Stimulated activated naive B cell treated with anti-CD40 and anti-IgM and Interleukin-4, amounts not matched to agents 10 μg/mL and 1 μg/mL and 100 μg/mL, for 72 hours (primary cell): ENCODE measurements at regions not wholly inside any gene's neighbourhood (a gene's known extent, or its start where the extent isn't known, plus 50 kb on each side); places are given as distances from the start of the nearest gene placed in this dataset.
"Not testable (repeated sequence)": the region's sequence is repeated elsewhere in the genome, so short reads cannot be mapped to it uniquely, and the experiment has no call there.

Experiments
- ATAC-seq, 2 donors: fragments of 150-1000 bp; cut with Tn5 transposase; replicated peaks; 2 replicates each; pipeline ENCODE4 v1.10.0; 2021; ENCODE audit warnings: moderate library complexity in 1 of 2
- DNase-seq: peaks from one replicate; pipeline ENCODE4 v3.0.0; 2021
- H3K27ac Mint-ChIP-seq: one replicate; pipeline ENCODE4 v1.8.0; 2022; ENCODE audit warnings: mild to moderate bottlenecking, mixed read lengths
- H3K27me3 Mint-ChIP-seq, 2 donors: one replicate each; pipeline ENCODE4 v1.8.0; 2022; ENCODE audit warnings: mixed read lengths in 2 of 2
- H3K36me3 Mint-ChIP-seq, 2 donors: one replicate each; pipeline ENCODE4 v1.8.0; 2022; ENCODE audit warnings: mixed read lengths in 2 of 2, mild to moderate bottlenecking in 1 of 2
- H3K4me1 Mint-ChIP-seq, 2 donors: one replicate each; pipeline ENCODE4 v1.8.0; 2022; ENCODE audit warnings: mixed read lengths in 2 of 2, mild to moderate bottlenecking in 1 of 2
- H3K4me3 Mint-ChIP-seq, 2 donors: one replicate each; pipeline ENCODE4 v1.8.0; 2022; ENCODE audit warnings: mild to moderate bottlenecking in 2 of 2, mixed read lengths in 2 of 2, moderate library complexity in 1 of 2
- H3K9me3 Mint-ChIP-seq, 2 donors: one replicate each; pipeline ENCODE4 v1.8.0; 2022; ENCODE audit warnings: mixed read lengths in 2 of 2, mild to moderate bottlenecking in 1 of 2

DNA sequence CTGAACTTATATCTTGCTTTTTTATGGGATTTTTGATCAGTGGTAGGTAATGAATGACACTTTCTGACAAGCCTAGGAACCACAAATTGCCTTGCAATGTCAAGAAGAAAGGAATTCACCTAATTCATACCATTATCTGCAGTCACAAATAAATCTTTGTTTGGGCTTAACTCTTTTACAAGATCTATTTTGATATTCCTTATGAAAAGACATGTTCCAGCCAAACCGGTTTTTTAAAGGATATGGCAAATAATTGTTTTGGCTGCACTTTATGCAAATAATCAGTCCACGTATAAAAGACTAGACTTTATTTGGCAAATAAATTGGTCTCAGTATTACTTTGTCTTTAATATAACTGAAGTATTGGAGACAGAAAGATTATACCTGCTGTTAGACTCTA is 771.7 kb upstream of the ADGRB3 start:
- no peaks in the 10 kb centered on the region for H3K36me3 Mint-ChIP-seq
- H3K9me3 Mint-ChIP-seq = no peaks in the 10 kb centered on the region
- no peak overlapping the region for H3K27ac Mint-ChIP-seq
- DNase-seq (no peak), ATAC-seq (no peak)
- no peaks in the 10 kb centered on the region for H3K27me3 Mint-ChIP-seq
- H3K4me3 Mint-ChIP-seq = no peak overlapping the region
- no peaks in the 10 kb centered on the region for H3K4me1 Mint-ChIP-seq

- Mint-ChIP-seq H3K27me3 (no peaks in the 10 kb centered on the region), H3K4me3 (no peak overlapping the region), H3K4me1 (no peaks in the 10 kb centered on the region), H3K9me3 (peaks cover 7 to 11% of the 10 kb centered on the region in 2 donors), H3K36me3 (no peaks in the 10 kb centered on the region), H3K27ac (no peak overlapping the region)
- DNase-seq (no peak), ATAC-seq (no peak)
These were observed 781.0 kb upstream of the ADGRB3 start for GRCh38 chr6:67854098-67854497.

- DNase-seq (no peak), ATAC-seq (no peak)
- Mint-ChIP-seq H3K36me3 (no peaks in the 10 kb centered on the region), H3K4me1 (no peaks in the 10 kb centered on the region), H3K4me3 (no peak overlapping the region), H3K27me3 (no peaks in the 10 kb centered on the region), H3K9me3 (peaks cover 7 to 17% of the 10 kb centered on the region in 2 donors), H3K27ac (no peak overlapping the region)
These were observed 795.3 kb upstream of the ADGRB3 start for GRCh38 chr6:67839818-67840217.

- peaks cover 3 to 6% of the 10 kb centered on the region in 2 donors for H3K9me3 Mint-ChIP-seq
- no peak overlapping the region for H3K27ac Mint-ChIP-seq
- no peaks in the 10 kb centered on the region for H3K4me1 Mint-ChIP-seq
- ATAC-seq = no peak
- no peak for DNase-seq
- no peaks in the 10 kb centered on the region for H3K36me3 Mint-ChIP-seq
- H3K27me3 Mint-ChIP-seq = no peaks in the 10 kb centered on the region
- H3K4me3 Mint-ChIP-seq = no peak overlapping the region
These were observed 809.7 kb upstream of the ADGRB3 start for GRCh38 chr6:67825201-67825895.

GRCh38 chr6:67818322-67818721 is 816.8 kb upstream of the ADGRB3 start:
- H3K27ac Mint-ChIP-seq = no peak overlapping the region
- H3K36me3 Mint-ChIP-seq = no peaks in the 10 kb centered on the region
- H3K4me3 Mint-ChIP-seq = no peak overlapping the region
- H3K4me1 Mint-ChIP-seq = no peaks in the 10 kb centered on the region
- H3K27me3 Mint-ChIP-seq = no peaks in the 10 kb centered on the region
- peaks cover 16 to 18% of the 10 kb centered on the region in 2 donors for H3K9me3 Mint-ChIP-seq
- ATAC-seq (no peak), DNase-seq (no peak)

GRCh38 chr6:67815623-67816022 is 819.5 kb upstream of the ADGRB3 start:
- Mint-ChIP-seq H3K4me1 (no peaks in the 10 kb centered on the region), H3K36me3 (no peaks in the 10 kb centered on the region), H3K9me3 (peaks cover 21 to 22% of the 10 kb centered on the region in 2 donors), H3K27ac (no peak overlapping the region), H3K4me3 (no peak overlapping the region), H3K27me3 (no peaks in the 10 kb centered on the region)
- DNase-seq (no peak), ATAC-seq (no peak)

GRCh38 chr6:67814262-67814661 is 820.8 kb upstream of the ADGRB3 start:
- Mint-ChIP-seq H3K4me1 (no peaks in the 10 kb centered on the region), H3K36me3 (no peaks in the 10 kb centered on the region), H3K9me3 (peaks cover 19 to 20% of the 10 kb centered on the region in 2 donors), H3K27ac (no peak overlapping the region), H3K4me3 (no peak overlapping the region), H3K27me3 (no peaks in the 10 kb centered on the region)
- ATAC-seq (no peak), DNase-seq (no peak)

GRCh38 chr6:67812693-67813092 is 822.4 kb upstream of the ADGRB3 start:
- DNase-seq (no peak), ATAC-seq (no peak)
- H3K27me3 Mint-ChIP-seq = no peaks in the 10 kb centered on the region
- H3K4me1 Mint-ChIP-seq = no peaks in the 10 kb centered on the region
- H3K27ac Mint-ChIP-seq = no peak overlapping the region
- H3K36me3 Mint-ChIP-seq = no peaks in the 10 kb centered on the region
- peaks cover 19 to 20% of the 10 kb centered on the region in 2 donors for H3K9me3 Mint-ChIP-seq
- H3K4me3 Mint-ChIP-seq = no peak overlapping the region

DNA sequence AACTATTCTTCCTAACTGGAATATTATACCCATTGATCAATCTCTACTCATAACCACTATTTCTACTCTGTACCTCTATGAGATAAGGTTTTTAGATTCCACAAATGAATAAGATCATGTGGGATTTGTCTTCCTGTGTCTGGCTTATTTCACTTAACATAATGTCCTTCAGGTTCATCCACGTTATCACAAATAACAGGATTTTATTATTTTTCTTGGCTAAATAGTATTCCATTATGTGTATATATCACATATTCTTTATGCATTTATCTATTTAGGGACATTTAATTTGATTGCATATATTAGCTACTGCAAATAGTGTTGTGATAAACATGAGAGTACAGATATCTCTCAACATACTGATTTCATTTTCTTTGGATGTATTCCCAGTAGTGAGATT is 823.0 kb upstream of the ADGRB3 start:
- Mint-ChIP-seq H3K9me3 (peaks cover 19 to 20% of the 10 kb centered on the region in 2 donors), H3K36me3 (no peaks in the 10 kb centered on the region), H3K4me3 (no peak overlapping the region), H3K27me3 (no peaks in the 10 kb centered on the region), H3K27ac (no peak overlapping the region), H3K4me1 (no peaks in the 10 kb centered on the region)
- ATAC-seq (no peak), DNase-seq (no peak)

DNA sequence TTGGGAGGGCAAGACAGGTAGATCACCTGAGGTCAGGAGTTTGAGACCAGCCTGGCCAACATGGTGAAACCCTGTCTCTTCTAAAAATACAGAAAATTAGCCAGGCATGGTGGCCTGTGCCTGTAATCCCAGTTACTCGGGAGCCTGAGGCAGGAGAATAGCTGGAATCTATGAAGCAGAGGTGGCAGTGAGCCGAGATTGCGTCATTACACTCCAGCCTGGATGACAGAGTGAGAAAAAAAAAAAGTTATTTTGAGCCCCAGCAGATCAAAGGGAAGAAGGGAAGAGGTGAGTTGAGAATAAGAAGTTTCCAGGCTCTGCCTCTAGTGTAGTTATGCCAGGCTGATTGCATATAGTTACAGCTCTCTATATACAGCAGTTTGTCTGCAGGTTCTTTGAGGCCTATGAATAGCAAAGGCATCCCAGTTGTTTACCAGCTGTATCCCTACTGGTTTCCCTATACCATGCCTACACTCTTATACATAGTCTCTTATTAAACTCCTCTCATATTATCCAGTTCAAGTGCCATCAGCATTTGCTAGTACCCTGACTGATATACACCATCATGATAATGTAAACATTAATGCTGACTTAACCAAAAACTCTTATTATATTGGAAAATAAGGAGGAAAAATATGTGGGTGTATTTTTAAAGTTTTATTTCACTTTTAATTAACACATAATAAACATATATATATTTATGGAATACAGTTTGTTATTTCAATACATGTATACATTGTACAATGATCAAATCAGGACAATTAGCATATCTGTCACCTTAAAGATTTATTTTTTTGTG is 823.6 kb upstream of the ADGRB3 start:
- Mint-ChIP-seq H3K9me3 (peaks cover 19 to 20% of the 10 kb centered on the region in 2 donors), H3K4me3 (no peak overlapping the region), H3K27me3 (no peaks in the 10 kb centered on the region), H3K4me1 (no peaks in the 10 kb centered on the region), H3K27ac (no peak overlapping the region), H3K36me3 (no peaks in the 10 kb centered on the region)
- ATAC-seq (no peak), DNase-seq (no peak)

GRCh38 chr6:67804808-67805207 is 830.3 kb upstream of the ADGRB3 start:
- not testable (repeated sequence) for DNase-seq, H3K27me3 Mint-ChIP-seq, ATAC-seq, H3K36me3 Mint-ChIP-seq, H3K4me3 Mint-ChIP-seq, H3K27ac Mint-ChIP-seq, H3K4me1 Mint-ChIP-seq
- peaks cover 4 to 10% of the 10 kb centered on the region in 2 donors for H3K9me3 Mint-ChIP-seq

DNA sequence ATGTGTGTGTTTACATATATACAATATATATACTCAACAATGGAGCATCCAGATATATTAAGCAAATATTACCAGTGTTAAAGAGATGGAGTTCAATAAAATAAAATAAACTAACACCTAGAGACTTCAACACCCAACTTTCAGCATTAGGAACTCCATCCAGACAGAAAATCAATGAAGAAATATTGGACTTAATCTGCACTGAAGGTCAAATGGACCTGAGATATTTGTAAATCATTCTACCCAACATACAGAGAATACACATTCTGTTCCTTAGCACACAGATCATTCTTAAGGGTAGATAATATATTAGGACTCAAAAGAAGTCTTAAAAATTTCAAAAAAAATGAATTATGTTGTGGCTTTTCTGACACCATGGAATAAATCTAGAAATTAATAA is 832.3 kb upstream of the ADGRB3 start:
- H3K4me3 Mint-ChIP-seq = no peak overlapping the region
- H3K27ac Mint-ChIP-seq = no peak overlapping the region
- no peak for DNase-seq
- peaks cover 9 to 12% of the 10 kb centered on the region in 2 donors for H3K9me3 Mint-ChIP-seq
- ATAC-seq = no peak
- H3K4me1 Mint-ChIP-seq = no peaks in the 10 kb centered on the region
- no peaks in the 10 kb centered on the region for H3K36me3 Mint-ChIP-seq
- H3K27me3 Mint-ChIP-seq = no peaks in the 10 kb centered on the region

GRCh38 chr6:67792996-67793395 is 842.1 kb upstream of the ADGRB3 start:
- Mint-ChIP-seq H3K4me1 (no peaks in the 10 kb centered on the region), H3K27ac (no peak overlapping the region), H3K27me3 (no peaks in the 10 kb centered on the region), H3K4me3 (no peak overlapping the region), H3K36me3 (no peaks in the 10 kb centered on the region), H3K9me3 (peaks cover 2 to 3% of the 10 kb centered on the region in 2 donors)
- DNase-seq = no peak
- no peak for ATAC-seq

DNA sequence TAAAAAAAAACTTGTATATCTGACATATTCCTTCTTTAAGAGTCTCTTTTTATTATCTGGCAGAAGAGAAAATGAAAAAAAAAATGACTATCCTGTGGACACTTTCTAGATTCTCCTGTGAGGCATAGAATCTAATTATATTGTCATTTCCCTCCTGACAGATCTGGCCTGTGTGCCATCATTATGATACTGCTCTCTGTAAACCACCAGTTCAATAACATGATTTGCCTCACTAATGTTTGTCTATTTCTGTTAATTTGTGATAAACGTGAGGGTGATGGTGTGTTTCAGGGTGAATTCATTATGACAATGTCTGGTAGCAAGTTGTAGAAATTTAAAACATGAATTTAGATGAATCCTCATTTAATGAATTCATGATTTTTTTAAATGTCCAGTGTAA is 844.5 kb upstream of the ADGRB3 start:
- Mint-ChIP-seq H3K9me3 (peaks cover 3% of the 10 kb centered on the region in 2 donors), H3K4me1 (no peaks in the 10 kb centered on the region), H3K27ac (no peak overlapping the region), H3K36me3 (no peaks in the 10 kb centered on the region), H3K27me3 (no peaks in the 10 kb centered on the region), H3K4me3 (no peak overlapping the region)
- DNase-seq (no peak), ATAC-seq (no peak)

DNA sequence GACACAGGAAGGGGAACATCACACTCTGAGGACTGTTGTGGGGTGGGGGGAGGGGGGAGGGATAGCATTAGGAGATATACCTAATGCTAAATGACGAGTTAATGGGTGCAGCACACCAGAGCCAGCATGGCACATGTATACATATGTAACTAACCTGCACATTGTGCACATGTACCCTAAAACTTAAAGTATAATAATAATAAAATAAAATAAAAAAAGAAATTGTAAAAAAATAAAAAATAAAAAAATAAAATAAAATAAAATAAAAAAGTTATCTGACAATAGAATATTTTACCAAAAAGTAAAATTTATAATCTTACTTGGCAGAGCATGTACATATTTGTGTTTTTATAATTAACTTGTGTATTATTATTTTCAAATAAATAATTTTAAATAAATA is 848.0 kb upstream of the ADGRB3 start:
- H3K27ac Mint-ChIP-seq, H3K4me1 Mint-ChIP-seq, H3K27me3 Mint-ChIP-seq, H3K36me3 Mint-ChIP-seq, DNase-seq, ATAC-seq, H3K9me3 Mint-ChIP-seq, H3K4me3 Mint-ChIP-seq: not testable (repeated sequence)
